ENCODE measurements at regions not wholly inside any gene's neighbourhood (a gene's known extent, or its start where the extent isn't known, plus 50 kb on each side); places are given as distances from the start of the nearest gene placed in this dataset.
"Not testable (repeated sequence)": the region's sequence is repeated elsewhere in the genome, so short reads cannot be mapped to it uniquely, and the experiment has no call there.

- H3K4me3 ChIP-seq (ENCODE audit: low read depth, low read length) = no peak overlapping the region
- TF ChIP-seq CTCF (IDR thresholded peaks at IDR 0.05; ENCODE audit: insufficient read depth, low read depth, low read length) = no peak
- DNase-seq (ENCODE audit: low read depth) = peak; percentile 62
These were observed 192.3 kb upstream of the HMCN1 start for GRCh38 chr1:185541871-185542301.

- no peak for TF ChIP-seq CTCF (IDR thresholded peaks at IDR 0.05; ENCODE audit: insufficient read depth, low read depth, low read length)
- DNase-seq (ENCODE audit: low read depth) = no peak
- no peak overlapping the region for H3K4me3 ChIP-seq (ENCODE audit: low read depth, low read length)
These were observed 193.9 kb upstream of the HMCN1 start for GRCh38 chr1:185540295-185540694.

GRCh38 chr1:185539277-185539943 is 194.8 kb upstream of the HMCN1 start:
- TF ChIP-seq CTCF (IDR thresholded peaks at IDR 0.05; ENCODE audit: insufficient read depth, low read depth, low read length) = no peak
- no peak overlapping the region for H3K4me3 ChIP-seq (ENCODE audit: low read depth, low read length)
- no peak for DNase-seq (ENCODE audit: low read depth)

- DNase-seq (ENCODE audit: low read depth); H3K4me3 ChIP-seq (ENCODE audit: low read depth, low read length): not testable (repeated sequence)
These were observed 195.8 kb upstream of the HMCN1 start for GRCh38 chr1:185538309-185538898.

- DNase-seq (ENCODE audit: low read depth) = no peak
- TF ChIP-seq CTCF (IDR thresholded peaks at IDR 0.05; ENCODE audit: insufficient read depth, low read depth, low read length) = no peak
- no peak overlapping the region for H3K4me3 ChIP-seq (ENCODE audit: low read depth, low read length)
These were observed 196.6 kb upstream of the HMCN1 start for GRCh38 chr1:185537596-185537995.

GRCh38 chr1:185536165-185536920 is 197.8 kb upstream of the HMCN1 start:
- H3K4me3 ChIP-seq (ENCODE audit: low read depth, low read length) = no peak overlapping the region
- no peak for TF ChIP-seq CTCF (IDR thresholded peaks at IDR 0.05; ENCODE audit: insufficient read depth, low read depth, low read length)
- DNase-seq (ENCODE audit: low read depth) = no peak

GRCh38 chr1:185535621-185536020 is 198.6 kb upstream of the HMCN1 start:
- no peak for TF ChIP-seq CTCF (IDR thresholded peaks at IDR 0.05; ENCODE audit: insufficient read depth, low read depth, low read length)
- no peak for DNase-seq (ENCODE audit: low read depth)
- no peak overlapping the region for H3K4me3 ChIP-seq (ENCODE audit: low read depth, low read length)
